Esophagus squamous epithelium (tissue), 4 donors: ENCODE measurements at regions not wholly inside any gene's neighbourhood (a gene's known extent, or its start where the extent isn't known, plus 50 kb on each side); places are given as distances from the start of the nearest gene placed in this dataset.

Experiments used
- POLR2A ChIP-seq, 4 donors: fragments of 450-650 bp; IDR thresholded peaks; one replicate each; pipeline ENCODE4 v1.6.1; 2017; ENCODE audit warnings: antibody characterized with exemption in 4 of 4, mild to moderate bottlenecking in 4 of 4, moderate library complexity in 3 of 4
- TF ChIP-seq, protein P1 (sequence below), 6 experiments: fragments of 450-650 bp in 4 of 6; fragments of 200-600 bp in 2 of 6; sonication (generic) in 2 of 6; IDR thresholded peaks; one replicate each; pipeline ENCODE4 v1.5.1; 2016 to 2019; ENCODE audit warnings: antibody characterized with exemption in 6 of 6, mild to moderate bottlenecking in 4 of 6, moderate library complexity in 4 of 6

DNA sequence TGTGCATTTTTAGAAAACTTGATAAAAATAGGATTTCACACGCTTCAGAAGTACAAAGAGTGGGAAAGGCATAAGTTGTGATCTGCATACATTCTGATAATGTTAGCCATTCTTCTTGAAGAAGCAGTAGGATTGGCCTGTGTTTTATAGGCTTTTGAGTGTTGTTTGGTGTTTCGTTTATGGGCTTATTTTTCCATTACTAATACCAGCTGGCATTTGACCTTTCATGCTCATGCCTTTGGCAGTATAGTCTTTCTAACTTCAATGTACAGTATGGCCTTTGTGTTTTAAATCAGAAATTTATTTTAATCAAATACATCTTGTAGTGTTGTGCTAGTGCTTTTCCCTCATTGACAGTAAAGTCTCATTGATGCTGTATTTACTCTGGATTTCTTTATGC, 51.5 kb upstream of the SLC4A4 start:
- TF ChIP-seq, protein P1, sequence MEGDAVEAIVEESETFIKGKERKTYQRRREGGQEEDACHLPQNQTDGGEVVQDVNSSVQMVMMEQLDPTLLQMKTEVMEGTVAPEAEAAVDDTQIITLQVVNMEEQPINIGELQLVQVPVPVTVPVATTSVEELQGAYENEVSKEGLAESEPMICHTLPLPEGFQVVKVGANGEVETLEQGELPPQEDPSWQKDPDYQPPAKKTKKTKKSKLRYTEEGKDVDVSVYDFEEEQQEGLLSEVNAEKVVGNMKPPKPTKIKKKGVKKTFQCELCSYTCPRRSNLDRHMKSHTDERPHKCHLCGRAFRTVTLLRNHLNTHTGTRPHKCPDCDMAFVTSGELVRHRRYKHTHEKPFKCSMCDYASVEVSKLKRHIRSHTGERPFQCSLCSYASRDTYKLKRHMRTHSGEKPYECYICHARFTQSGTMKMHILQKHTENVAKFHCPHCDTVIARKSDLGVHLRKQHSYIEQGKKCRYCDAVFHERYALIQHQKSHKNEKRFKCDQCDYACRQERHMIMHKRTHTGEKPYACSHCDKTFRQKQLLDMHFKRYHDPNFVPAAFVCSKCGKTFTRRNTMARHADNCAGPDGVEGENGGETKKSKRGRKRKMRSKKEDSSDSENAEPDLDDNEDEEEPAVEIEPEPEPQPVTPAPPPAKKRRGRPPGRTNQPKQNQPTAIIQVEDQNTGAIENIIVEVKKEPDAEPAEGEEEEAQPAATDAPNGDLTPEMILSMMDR (IDR thresholded peaks at IDR 0.05), result no peak
- TF ChIP-seq POLR2A (IDR thresholded peaks at IDR 0.05), result no peak
